ENCODE measurements at regions not wholly inside any gene's neighbourhood (a gene's known extent, or its start where the extent isn't known, plus 50 kb on each side); places are given as distances from the start of the nearest gene placed in this dataset.
A peak's percentile ranks its signal among the peaks of the same experiment; 100 is the strongest.

DNA sequence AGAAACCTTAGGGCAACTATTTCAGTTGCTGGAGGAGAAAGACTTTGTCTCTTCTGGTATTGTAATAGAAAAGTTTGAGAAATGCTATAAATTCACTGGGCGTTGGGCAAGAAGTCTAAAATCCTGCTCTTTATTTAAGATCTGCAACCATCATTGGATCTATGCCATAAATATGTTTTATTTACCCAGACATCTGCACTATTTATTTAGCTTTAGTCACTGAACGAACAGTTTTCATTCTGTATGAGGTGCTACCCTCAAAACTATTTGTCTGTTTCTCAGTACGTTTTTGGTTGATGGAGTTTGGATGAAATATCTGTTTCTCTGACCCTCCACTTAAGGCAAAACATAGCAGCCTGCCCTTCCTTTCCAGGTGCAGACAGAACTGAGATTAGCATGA, 171.5 kb downstream of the SNX19 start:
- no peak overlapping the region for H3K27ac ChIP-seq
- TF ChIP-seq, protein P1, sequence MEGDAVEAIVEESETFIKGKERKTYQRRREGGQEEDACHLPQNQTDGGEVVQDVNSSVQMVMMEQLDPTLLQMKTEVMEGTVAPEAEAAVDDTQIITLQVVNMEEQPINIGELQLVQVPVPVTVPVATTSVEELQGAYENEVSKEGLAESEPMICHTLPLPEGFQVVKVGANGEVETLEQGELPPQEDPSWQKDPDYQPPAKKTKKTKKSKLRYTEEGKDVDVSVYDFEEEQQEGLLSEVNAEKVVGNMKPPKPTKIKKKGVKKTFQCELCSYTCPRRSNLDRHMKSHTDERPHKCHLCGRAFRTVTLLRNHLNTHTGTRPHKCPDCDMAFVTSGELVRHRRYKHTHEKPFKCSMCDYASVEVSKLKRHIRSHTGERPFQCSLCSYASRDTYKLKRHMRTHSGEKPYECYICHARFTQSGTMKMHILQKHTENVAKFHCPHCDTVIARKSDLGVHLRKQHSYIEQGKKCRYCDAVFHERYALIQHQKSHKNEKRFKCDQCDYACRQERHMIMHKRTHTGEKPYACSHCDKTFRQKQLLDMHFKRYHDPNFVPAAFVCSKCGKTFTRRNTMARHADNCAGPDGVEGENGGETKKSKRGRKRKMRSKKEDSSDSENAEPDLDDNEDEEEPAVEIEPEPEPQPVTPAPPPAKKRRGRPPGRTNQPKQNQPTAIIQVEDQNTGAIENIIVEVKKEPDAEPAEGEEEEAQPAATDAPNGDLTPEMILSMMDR (conservative IDR thresholded peaks at IDR 0.05; ENCODE audit: low read depth) = no peak
- ChIA-PET POLR2A (ENCODE audit: low non-redundant PET) (no interaction called here), CTCF (interaction anchor here (0.6 to 1.0 kb wide), 3 partner anchors 16 to 310 kb away, joined by 3 to 4 read pairs (median 4); no protein-coding TSS in a partner anchor)
- no peak for DNase-seq (ENCODE audit: low spot score)

- H3K27ac ChIP-seq = no peak overlapping the region
- TF ChIP-seq, protein P1 (conservative IDR thresholded peaks at IDR 0.05; ENCODE audit: low read depth) = no peak
- ChIA-PET POLR2A (ENCODE audit: low non-redundant PET) (no interaction called here), CTCF (no interaction called here)
- DNase-seq (ENCODE audit: low spot score) = no peak
Measured at GRCh38 chr11:130749216-130749615, 167.1 kb downstream of the SNX19 start.

DNA sequence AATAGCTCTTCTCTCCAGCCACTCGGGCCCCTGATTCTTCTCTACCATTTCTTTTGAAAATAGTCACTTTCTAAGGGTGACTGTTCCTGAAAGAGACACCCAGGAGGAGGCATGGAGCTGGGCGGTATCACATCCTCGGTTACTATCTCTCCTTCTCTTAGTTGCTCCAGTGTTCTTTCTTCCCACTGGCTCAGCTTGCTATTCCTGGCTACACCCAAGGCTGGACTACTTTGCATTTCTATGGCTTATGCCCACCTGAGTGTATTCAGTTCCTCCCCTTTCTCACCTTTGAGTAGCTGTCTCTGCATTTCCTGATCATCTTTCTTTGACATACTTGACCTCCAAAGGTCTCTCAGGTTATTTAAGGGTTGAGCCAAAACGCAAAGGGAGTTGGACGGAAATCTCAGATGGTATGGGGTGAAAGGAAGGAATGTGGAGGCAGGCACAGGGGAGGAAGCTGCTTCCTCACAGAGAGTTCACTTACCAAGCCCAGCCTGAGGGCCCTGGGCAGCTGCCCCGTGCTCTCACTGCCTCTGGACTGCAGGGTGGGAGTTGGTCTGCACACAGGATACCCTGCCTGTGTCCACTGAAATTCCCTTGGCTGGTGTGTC, 155.7 kb downstream of the SNX19 start:
- CTCF ChIA-PET = interaction anchor here (0.8 to 1.6 kb wide), 2 partner anchors 16 to 47 kb away, joined by 4 read pairs; no protein-coding TSS in a partner anchor

GRCh38 chr11:130761560-130762220, 154.6 kb downstream of the SNX19 start:
- POLR2A ChIA-PET (ENCODE audit: low non-redundant PET) = no interaction called here
- peak overlapping the region; percentile 64; the same call in 1 of the 2 replicates for H3K27ac ChIP-seq
- TF ChIP-seq, protein P1 (conservative IDR thresholded peaks at IDR 0.05; ENCODE audit: low read depth) = no peak
- CTCF ChIA-PET = interaction anchor here (1.6 kb wide), 1 partner anchor 17 kb away, joined by 4 read pairs; no protein-coding TSS in a partner anchor
- DNase-seq (ENCODE audit: low spot score) = no peak

More for the DNA sequence above, 155.7 kb downstream of the SNX19 start:
- no peak overlapping the region for H3K27ac ChIP-seq
- POLR2A ChIA-PET (ENCODE audit: low non-redundant PET) = no interaction called here
- no peak for DNase-seq (ENCODE audit: low spot score)
- TF ChIP-seq, protein P1 (conservative IDR thresholded peaks at IDR 0.05; ENCODE audit: low read depth) = no peak

DNA sequence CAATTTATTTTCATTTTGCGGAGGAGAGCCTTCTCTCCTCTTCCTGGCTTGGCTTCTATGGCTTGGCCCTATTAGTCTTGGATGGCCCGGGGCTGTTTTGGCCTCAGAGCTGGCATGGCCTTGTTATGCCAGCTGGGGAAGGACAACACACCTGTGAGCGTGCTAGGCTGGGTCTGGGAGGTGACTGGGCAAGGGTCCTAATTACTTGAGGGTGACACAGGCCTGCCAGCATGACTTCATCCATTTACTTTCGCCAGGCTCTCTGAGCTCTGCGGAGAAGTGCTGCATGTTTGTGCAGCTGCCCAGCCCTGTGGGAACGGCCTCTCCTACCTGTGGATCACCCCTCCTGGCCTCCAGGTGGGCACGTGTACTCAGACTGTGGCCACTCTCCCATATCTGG, 153.6 kb downstream of the SNX19 start:
- TF ChIP-seq, protein P1 (conservative IDR thresholded peaks at IDR 0.05; ENCODE audit: low read depth) = no peak
- no peak for DNase-seq (ENCODE audit: low spot score)
- POLR2A ChIA-PET (ENCODE audit: low non-redundant PET) = no interaction called here
- CTCF ChIA-PET = no interaction called here
- peak overlapping the region; percentile 64 for H3K27ac ChIP-seq

- POLR2A ChIA-PET (ENCODE audit: low non-redundant PET) = no interaction called here
- CTCF ChIA-PET = no interaction called here
- TF ChIP-seq, protein P1 (conservative IDR thresholded peaks at IDR 0.05; ENCODE audit: low read depth) = no peak
- peak overlapping the region; percentile 64 for H3K27ac ChIP-seq
- DNase-seq (ENCODE audit: low spot score) = no peak
Measured at GRCh38 chr11:130763087-130763980, 152.9 kb downstream of the SNX19 start.

Measured in RWPE1 (cell line).